ENCODE measurements at regions not wholly inside any gene's neighbourhood (a gene's known extent, or its start where the extent isn't known, plus 50 kb on each side); places are given as distances from the start of the nearest gene placed in this dataset.

GRCh38 chr10:35813219-35813618, 171.1 kb upstream of the FZD8 start:
- H3K27me3 ChIP-seq (replicated peaks in 1 of 4; ENCODE audit: control insufficient read depth in 3 of 4, extremely low read depth in 1 of 4, insufficient read depth in 3 of 4, low read length in 3 of 4): no peaks in the 10 kb centered on the region
- TF ChIP-seq EZH2 (IDR thresholded peaks at IDR 0.05; ENCODE audit: low read depth, low read length, severe bottlenecking): no peak
- no peak for TF ChIP-seq ASH2L (IDR thresholded peaks at IDR 0.05; ENCODE audit: low read length)
- no peak overlapping the region for H3K4me2 ChIP-seq (ENCODE audit: insufficient read depth in 1 of 2, low read depth in 2 of 2, low read length in 2 of 2)
- no peak overlapping the region for H2BK15ac ChIP-seq (ENCODE audit: low read length)
- DNase-seq (ENCODE audit: low read depth in 1 of 2, low spot score in 2 of 2) (no peak), FAIRE-seq (no peak)
- no peaks in the 10 kb centered on the region for H3K4me1 ChIP-seq (replicated peaks in 1 of 4; ENCODE audit: control insufficient read depth in 3 of 4, insufficient read depth in 4 of 4, low read length in 3 of 4)
- no peaks in the 10 kb centered on the region; the same call in 1 of the 2 replicates for H3K23me2 ChIP-seq (ENCODE audit: low read depth, low read length)
- ChIA-PET POLR2A (ENCODE audit: partially characterized antibody) (no interaction called here), CTCF (ENCODE audit: partially characterized antibody) (interaction anchor here (1.0 to 1.9 kb wide), 2 partner anchors 9 to 31 kb away, joined by 3 to 5 read pairs; no protein-coding TSS in a partner anchor)
- no peaks in the 10 kb centered on the region for H3K79me1 ChIP-seq (ENCODE audit: low read depth, low read length)
- H4K8ac ChIP-seq (ENCODE audit: extremely low read depth, insufficient read depth, low read length): no peak overlapping the region
- no peaks in the 10 kb centered on the region for H3K79me2 ChIP-seq (ENCODE audit: control insufficient read depth in 1 of 2, insufficient read depth in 2 of 2, low read length in 2 of 2)
- H3K36me3 ChIP-seq (ENCODE audit: control insufficient read depth in 2 of 4, insufficient read depth in 4 of 4, low read length in 3 of 4): no peaks in the 10 kb centered on the region
- H3K4ac ChIP-seq (replicated peaks; ENCODE audit: insufficient read length, low read depth, low read length): no peak overlapping the region
- WGBS, 2 experiments (ENCODE audit: extremely low coverage in 1 of 2, insufficient coverage in 1 of 2, insufficient read length in 1 of 2, insufficient replicate concordance in 2 of 2, low coverage in 1 of 2, low lambda C conversion rate in 2 of 2, missing lambda C conversion rate in 1 of 2): 93% methylated on average over 4 of the region's 4 CpGs; no CpG with 5 or more reads in 1 of the 2 experiments
- H3K27ac ChIP-seq (ENCODE audit: low read depth, low read length): no peak overlapping the region
- no peak overlapping the region for H3K9ac ChIP-seq (replicated peaks in 1 of 4; ENCODE audit: extremely low read depth in 1 of 4, low read depth in 3 of 4, low read length in 3 of 4)
- no peak overlapping the region for H3K56ac ChIP-seq (replicated peaks; ENCODE audit: insufficient read length, low read depth, low read length)
- H3K9me3 ChIP-seq (ENCODE audit: insufficient read depth in 2 of 2, low read depth in 1 of 2, low read length in 1 of 2): no peaks in the 10 kb centered on the region
- no peak overlapping the region for H4K5ac ChIP-seq (ENCODE audit: insufficient read length, low read depth, low read length)
- H4K20me1 ChIP-seq (replicated peaks in 1 of 2; ENCODE audit: control insufficient read depth in 1 of 2, insufficient read depth in 2 of 2, low read length in 2 of 2): no peaks in the 10 kb centered on the region
- H4K91ac ChIP-seq (replicated peaks; ENCODE audit: insufficient read length, low read length): no peak overlapping the region
- H2BK20ac ChIP-seq (ENCODE audit: low read length): no peak overlapping the region
- no peak overlapping the region for H3K14ac ChIP-seq (ENCODE audit: insufficient read length)
- no peak overlapping the region for H3K4me3 ChIP-seq (ENCODE audit: extremely low read depth in 1 of 4, insufficient read depth in 2 of 4, low read depth in 3 of 4, low read length in 4 of 4)
- no peak overlapping the region for H3K23ac ChIP-seq (ENCODE audit: insufficient read length)
- no peak overlapping the region for H3K18ac ChIP-seq (ENCODE audit: extremely low read depth, low read length)
- no peak overlapping the region for H2BK120ac ChIP-seq (replicated peaks; ENCODE audit: low read depth, low read length)
- no peak overlapping the region for H2BK5ac ChIP-seq (ENCODE audit: low read depth, low read length)
- H2AK5ac ChIP-seq (ENCODE audit: low read depth, low read length): no peak overlapping the region
- H2BK12ac ChIP-seq (ENCODE audit: low read depth, low read length): no peak overlapping the region
- H2AFZ ChIP-seq (ENCODE audit: low read length): no peak overlapping the region
